ACC112 (cell line): ENCODE measurements at regions not wholly inside any gene's neighbourhood (a gene's known extent, or its start where the extent isn't known, plus 50 kb on each side); places are given as distances from the start of the nearest gene placed in this dataset.
"Not testable (repeated sequence)": the region's sequence is repeated elsewhere in the genome, so short reads cannot be mapped to it uniquely, and the experiment has no call there.

ENCODE experiments used
- H2AFZ ChIP-seq: fragments of 200-600 bp; sonication (generic); one replicate; pipeline ENCODE4 v1.6.0; 2017; ENCODE audit warnings: antibody characterized with exemption, low read length; ENCODE audit not compliant: unreplicated experiment
- H3K27ac ChIP-seq: fragments of 200-600 bp; sonication (generic); 2 replicates; pipeline ENCODE4 v1.5.1; 2014; ENCODE audit warnings: low read depth, mild to moderate bottlenecking, antibody characterized with exemption, low read length, moderate library complexity
- H3K27me3 ChIP-seq: fragments of 200-600 bp; sonication (generic); 2 replicates; pipeline ENCODE4 v1.6.1; 2014; ENCODE audit warnings: mild to moderate bottlenecking, antibody characterized with exemption, low read length, moderate library complexity, mixed read lengths; ENCODE audit not compliant: insufficient read depth
- H3K36me3 ChIP-seq: fragments of 200-600 bp; sonication (generic); 2 replicates; pipeline ENCODE4 v1.6.1; 2016; ENCODE audit warnings: mild to moderate bottlenecking, antibody characterized with exemption, low read length, moderate library complexity, mixed read lengths; ENCODE audit not compliant: insufficient read depth
- H3K4me1 ChIP-seq: fragments of 200-600 bp; sonication (generic); one replicate; pipeline ENCODE4 v1.6.1; 2016; ENCODE audit warnings: low read length, mixed read lengths; ENCODE audit not compliant: insufficient read depth, unreplicated experiment, control insufficient read depth
- H3K4me3 ChIP-seq: fragments of 200-600 bp; sonication (generic); 2 replicates; pipeline ENCODE4 v1.5.1; 2014; ENCODE audit warnings: mild to moderate bottlenecking, low read depth, low read length
- H3K79me2 ChIP-seq: fragments of 200-600 bp; sonication (generic); one replicate; pipeline ENCODE4 v1.6.0; 2016; ENCODE audit warnings: low read length; ENCODE audit not compliant: control insufficient read depth, unreplicated experiment, insufficient read depth

- H3K36me3 ChIP-seq, H3K79me2 ChIP-seq, H3K4me1 ChIP-seq, H2AFZ ChIP-seq, H3K27ac ChIP-seq, H3K4me3 ChIP-seq, H3K27me3 ChIP-seq: not testable (repeated sequence)
Observed at GRCh38 chr14:86064595-86064994, 534.7 kb downstream of the FLRT2 start.

GRCh38 chr14:86057018-86057667, 527.2 kb downstream of the FLRT2 start:
- Histone ChIP-seq H3K27me3 (no peaks in the 10 kb centered on the region), H3K4me3 (no peak overlapping the region)

DNA sequence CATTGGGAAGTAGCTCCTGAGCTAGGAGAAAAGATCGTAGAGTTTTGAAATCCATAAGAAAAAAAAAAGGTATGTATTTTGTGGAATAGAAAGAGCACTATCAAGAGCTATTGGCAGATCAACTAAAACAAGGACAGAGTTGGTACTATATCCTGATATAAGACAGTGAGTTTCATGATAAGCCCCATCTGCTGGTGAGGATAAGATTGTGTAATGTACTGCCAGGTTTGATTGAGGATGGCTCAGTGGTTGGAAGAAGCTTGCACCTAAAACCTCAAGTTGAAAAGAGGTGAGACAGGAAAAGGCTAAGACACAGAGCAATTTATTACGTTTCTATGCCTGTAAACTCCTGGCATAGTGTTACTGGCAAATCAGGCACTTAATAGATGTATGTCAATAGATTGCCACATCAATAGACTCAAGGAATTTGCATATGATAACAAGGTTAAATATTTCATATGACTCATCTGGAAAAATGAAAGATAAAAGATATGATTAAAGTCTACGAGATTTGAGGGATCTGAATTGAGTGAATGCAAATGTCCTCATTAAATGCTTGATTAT, 525.6 kb downstream of the FLRT2 start:
- no peaks in the 10 kb centered on the region for H3K79me2 ChIP-seq

More at GRCh38 chr14:86057018-86057667, 527.2 kb downstream of the FLRT2 start:
- H3K27ac ChIP-seq, result no peak overlapping the region
- H3K79me2 ChIP-seq, result no peaks in the 10 kb centered on the region
- no peaks in the 10 kb centered on the region for H3K4me1 ChIP-seq
- H3K36me3 ChIP-seq, result no peaks in the 10 kb centered on the region
- H2AFZ ChIP-seq, result no peak overlapping the region

DNA sequence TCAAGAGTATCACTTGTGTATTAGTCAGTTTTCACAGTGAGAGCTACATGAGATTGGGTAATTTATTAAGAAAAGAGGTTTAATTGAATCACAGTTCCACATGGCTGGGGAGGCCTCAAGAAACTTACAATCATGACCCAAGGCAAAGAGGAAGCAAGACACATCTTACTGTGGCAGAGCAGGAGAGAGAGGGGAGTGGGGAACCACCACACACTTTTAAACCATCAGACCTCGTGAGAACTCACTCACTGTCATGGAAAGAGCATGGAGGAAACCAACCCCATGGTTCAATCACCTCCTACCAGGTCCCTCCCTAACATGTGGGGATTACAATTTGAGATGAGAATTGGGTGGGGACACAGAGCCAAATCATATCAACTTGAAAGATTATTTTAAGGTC, 522.9 kb downstream of the FLRT2 start:
- Histone ChIP-seq H3K4me3 (no peak overlapping the region), H3K27me3 (no peaks in the 10 kb centered on the region), H3K4me1 (no peaks in the 10 kb centered on the region), H2AFZ (no peak overlapping the region), H3K79me2 (no peaks in the 10 kb centered on the region), H3K36me3 (no peaks in the 10 kb centered on the region), H3K27ac (no peak overlapping the region)

More for the DNA sequence above, 525.6 kb downstream of the FLRT2 start:
- no peak overlapping the region for H2AFZ ChIP-seq
- no peaks in the 10 kb centered on the region for H3K4me1 ChIP-seq
- H3K27ac ChIP-seq, result no peak overlapping the region
- H3K27me3 ChIP-seq, result no peaks in the 10 kb centered on the region
- H3K4me3 ChIP-seq, result no peak overlapping the region
- H3K36me3 ChIP-seq, result no peaks in the 10 kb centered on the region

DNA sequence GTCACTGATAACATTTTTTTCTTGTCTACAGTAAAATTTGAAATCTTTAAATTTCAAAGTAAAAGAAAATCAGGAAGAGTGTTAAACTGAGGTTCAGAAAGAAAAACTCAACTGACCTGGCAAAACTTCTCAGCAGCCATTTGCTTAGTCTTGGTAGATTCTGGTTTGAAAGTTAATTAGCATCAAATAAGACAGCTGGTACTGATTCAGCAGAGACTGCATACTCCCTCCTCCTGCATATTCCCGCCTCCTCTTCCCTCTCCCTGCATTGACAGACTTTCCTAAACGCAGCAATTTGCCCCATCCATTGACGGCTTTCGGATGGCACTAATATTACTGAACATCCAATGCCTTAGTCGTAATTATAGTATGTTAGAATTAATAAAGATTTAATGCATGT, 520.8 kb downstream of the FLRT2 start:
- no peak overlapping the region for H3K4me3 ChIP-seq

GRCh38 chr14:86050072-86050683, 520.2 kb downstream of the FLRT2 start:
- Histone ChIP-seq H3K79me2 (no peaks in the 10 kb centered on the region), H3K27ac (no peak overlapping the region), H3K4me3 (no peak overlapping the region), H3K27me3 (no peaks in the 10 kb centered on the region), H3K4me1 (no peaks in the 10 kb centered on the region), H3K36me3 (no peaks in the 10 kb centered on the region), H2AFZ (no peak overlapping the region)

More for the DNA sequence above, 520.8 kb downstream of the FLRT2 start:
- H3K4me1 ChIP-seq, result no peaks in the 10 kb centered on the region
- H3K27me3 ChIP-seq, result no peaks in the 10 kb centered on the region
- no peak overlapping the region for H3K27ac ChIP-seq
- no peaks in the 10 kb centered on the region for H3K36me3 ChIP-seq
- H2AFZ ChIP-seq, result no peak overlapping the region
- no peaks in the 10 kb centered on the region for H3K79me2 ChIP-seq

DNA sequence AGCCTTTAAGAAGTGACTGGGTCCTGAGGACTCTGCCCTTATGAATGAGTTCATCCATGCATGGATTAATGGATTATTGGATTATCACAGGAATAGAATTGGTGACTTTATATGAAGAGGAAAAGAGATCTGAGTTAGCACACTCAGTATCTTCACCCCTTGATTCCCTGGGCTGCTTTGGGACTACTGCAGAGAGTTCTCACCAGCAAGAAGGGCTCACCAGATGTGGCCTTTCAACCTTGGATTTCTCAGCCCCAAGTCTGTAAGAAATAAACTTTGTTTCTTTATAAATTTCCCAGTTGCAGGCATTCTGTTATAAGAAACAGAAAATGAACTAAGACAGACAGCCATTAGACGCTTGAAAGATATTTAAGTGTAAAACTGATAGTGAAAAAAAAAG, 509.2 kb downstream of the FLRT2 start:
- Histone ChIP-seq H3K4me1 (no peaks in the 10 kb centered on the region), H3K36me3 (no peaks in the 10 kb centered on the region), H3K27me3 (no peaks in the 10 kb centered on the region), H3K4me3 (no peak overlapping the region), H2AFZ (no peak overlapping the region), H3K27ac (no peak overlapping the region), H3K79me2 (no peaks in the 10 kb centered on the region)

DNA sequence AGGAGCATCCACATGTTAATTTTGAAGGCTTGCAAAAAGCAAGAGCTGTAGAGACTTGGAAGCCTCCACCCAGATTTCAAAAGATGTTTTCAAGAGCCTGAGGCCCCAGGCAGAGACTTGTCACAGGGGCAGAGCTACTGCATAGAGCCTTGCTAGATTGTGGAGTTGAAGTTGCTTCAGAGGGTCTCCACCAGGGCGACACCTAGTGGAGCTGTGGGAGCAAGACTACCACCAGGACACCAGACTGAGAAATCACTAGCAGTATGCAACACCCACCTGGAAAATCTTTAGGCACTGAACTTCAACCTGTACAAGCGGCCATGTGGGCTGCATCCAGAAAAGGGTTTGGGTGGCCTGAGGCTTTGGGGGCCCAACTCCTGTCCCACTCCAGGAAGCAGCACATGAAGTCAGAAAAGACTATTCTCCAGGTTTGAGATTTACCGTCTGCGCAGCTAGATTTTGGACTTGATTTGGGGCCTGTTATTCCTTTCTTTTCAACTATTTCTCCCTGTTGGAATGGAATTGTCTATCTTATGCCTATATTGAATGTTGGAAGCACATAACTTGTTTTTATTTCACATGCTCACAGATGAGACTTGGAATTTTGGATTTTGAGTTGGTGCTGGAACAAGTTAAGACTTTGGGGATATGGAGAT, 508.6 kb downstream of the FLRT2 start:
- no peaks in the 10 kb centered on the region for H3K27me3 ChIP-seq
- no peaks in the 10 kb centered on the region for H3K79me2 ChIP-seq
- no peaks in the 10 kb centered on the region for H3K36me3 ChIP-seq
- no peak overlapping the region for H3K4me3 ChIP-seq
- no peak overlapping the region for H2AFZ ChIP-seq
- H3K4me1 ChIP-seq, result no peaks in the 10 kb centered on the region
- no peak overlapping the region for H3K27ac ChIP-seq

DNA sequence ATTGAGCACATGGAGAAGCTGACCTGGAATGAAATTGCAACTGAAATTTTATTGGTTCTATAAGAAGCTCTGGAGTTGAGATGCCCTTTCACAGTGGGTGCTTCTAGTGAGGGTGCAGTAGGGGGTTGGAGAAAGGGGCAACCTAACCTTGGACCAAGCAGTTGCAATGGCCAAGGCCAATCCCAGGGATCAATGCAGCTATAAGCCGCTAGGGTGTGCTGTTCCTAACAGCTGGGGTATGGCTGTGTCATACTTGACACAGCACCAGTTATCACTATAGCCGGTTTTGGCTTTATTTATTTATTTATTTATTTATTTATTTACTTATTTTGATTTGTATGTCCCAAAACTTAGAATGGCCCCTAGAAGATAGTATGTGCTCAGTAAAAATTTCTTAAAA, 505.9 kb downstream of the FLRT2 start:
- no peak overlapping the region for H3K4me3 ChIP-seq
- H3K27me3 ChIP-seq, result no peaks in the 10 kb centered on the region
- H3K27ac ChIP-seq, result no peak overlapping the region
- no peaks in the 10 kb centered on the region for H3K36me3 ChIP-seq
- H3K4me1 ChIP-seq, result no peaks in the 10 kb centered on the region
- no peak overlapping the region for H2AFZ ChIP-seq
- no peaks in the 10 kb centered on the region for H3K79me2 ChIP-seq

- no peak overlapping the region for H3K4me3 ChIP-seq
- H3K36me3 ChIP-seq, result no peaks in the 10 kb centered on the region
- H3K79me2 ChIP-seq, result no peaks in the 10 kb centered on the region
- no peaks in the 10 kb centered on the region for H3K4me1 ChIP-seq
- no peak overlapping the region for H2AFZ ChIP-seq
- no peaks in the 10 kb centered on the region for H3K27me3 ChIP-seq
- H3K27ac ChIP-seq, result no peak overlapping the region
Observed at GRCh38 chr14:86027990-86028389, 498.0 kb downstream of the FLRT2 start.

- Histone ChIP-seq H3K27me3 (no peaks in the 10 kb centered on the region), H2AFZ (no peak overlapping the region), H3K4me3 (no peak overlapping the region), H3K27ac (no peak overlapping the region), H3K4me1 (no peaks in the 10 kb centered on the region), H3K79me2 (no peaks in the 10 kb centered on the region), H3K36me3 (no peaks in the 10 kb centered on the region)
Observed at GRCh38 chr14:86027144-86027543, 497.2 kb downstream of the FLRT2 start.
